GM19043 (cell line): ENCODE measurements at regions not wholly inside any gene's neighbourhood (a gene's known extent, or its start where the extent isn't known, plus 50 kb on each side); places are given as distances from the start of the nearest gene placed in this dataset.

Experiments used
- ATAC-seq: cut with Tn5 transposase; IDR thresholded peaks from one replicate; pipeline ENCODE4 v1.9.1; 2021; ENCODE audit warnings: low read depth; ENCODE audit not compliant: unreplicated experiment

GRCh38 chr10:28077889-28078288 is 79.0 kb upstream of the ODAD2 start:
- ATAC-seq = no peak

DNA sequence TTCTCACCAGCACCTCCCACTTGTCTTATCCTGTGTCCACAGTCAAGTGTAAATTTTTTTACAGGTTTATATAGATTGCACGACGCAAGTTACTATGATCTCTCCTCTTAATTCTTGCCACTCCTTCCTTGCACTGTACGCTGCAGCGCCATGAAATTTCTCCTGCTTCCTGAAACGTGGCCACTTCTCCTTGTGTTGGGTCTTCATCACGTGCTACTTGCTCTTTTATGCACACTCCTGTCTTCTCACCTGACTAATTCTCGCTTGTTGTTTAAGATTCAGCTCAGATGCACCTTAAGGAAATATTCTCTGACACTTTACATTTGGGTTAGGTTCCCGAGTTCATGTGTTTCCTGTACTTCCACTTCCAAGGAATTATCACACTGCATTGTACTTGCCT is 76.5 kb upstream of the ODAD2 start:
- ATAC-seq = no peak

- ATAC-seq = no peak
Measured at GRCh38 chr10:28072573-28072972, 73.7 kb upstream of the ODAD2 start.

- no peak for ATAC-seq
Measured at GRCh38 chr10:28060031-28060607, 61.2 kb upstream of the ODAD2 start.

- ATAC-seq = no peak
Measured at GRCh38 chr10:28058746-28059145, 59.9 kb upstream of the ODAD2 start.

DNA sequence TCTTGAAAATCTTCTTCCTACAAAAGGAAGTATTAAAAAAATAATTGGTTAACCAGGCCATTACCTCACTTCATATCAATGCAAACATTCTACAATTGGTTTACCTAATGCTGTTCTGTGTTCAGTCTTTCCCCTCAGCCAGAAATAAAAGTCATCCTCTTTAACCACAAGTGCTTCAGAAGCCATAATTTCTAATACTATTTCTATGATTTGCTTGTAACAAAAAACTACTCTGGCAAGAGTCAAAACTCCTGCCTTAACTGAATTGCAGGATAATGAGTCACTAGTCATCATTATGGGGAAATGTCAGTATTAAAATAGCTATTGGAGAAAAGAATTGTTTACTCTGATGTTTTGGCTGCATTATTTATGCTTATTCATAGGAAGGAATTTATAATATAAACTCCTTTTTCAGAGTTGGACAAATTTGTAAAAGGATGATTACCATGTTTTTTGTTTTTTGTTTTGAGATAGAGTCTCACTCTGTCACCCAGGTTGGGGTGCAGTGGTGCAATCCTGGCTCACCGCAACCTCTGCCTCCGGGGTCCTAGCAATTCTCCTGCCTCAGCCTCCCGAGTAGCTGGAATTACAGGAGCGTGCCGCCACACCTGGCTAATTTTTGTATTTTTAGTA is 55.5 kb upstream of the ODAD2 start:
- no peak for ATAC-seq

DNA sequence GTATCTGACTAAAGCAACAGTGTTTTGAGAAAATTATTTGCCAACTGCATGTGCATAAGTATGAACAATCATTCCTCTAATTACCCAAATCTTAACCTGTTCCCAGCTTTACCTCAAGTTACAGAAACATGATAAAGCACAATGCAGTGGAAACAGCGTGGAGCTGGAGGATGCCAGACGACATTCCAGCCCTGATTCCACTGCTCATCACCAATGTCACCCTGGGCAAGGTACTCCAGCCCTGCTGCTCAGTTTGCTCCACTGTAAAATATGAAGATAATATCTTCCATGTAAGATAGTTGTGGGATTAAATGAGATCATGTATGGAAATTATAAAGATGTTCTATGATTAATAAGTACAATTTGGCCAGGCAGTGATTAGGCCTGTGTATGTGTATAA is 50.4 kb upstream of the ODAD2 start:
- no peak for ATAC-seq
